Endothelial cell of umbilical vein (primary cell): ENCODE measurements at regions not wholly inside any gene's neighbourhood (a gene's known extent, or its start where the extent isn't known, plus 50 kb on each side); places are given as distances from the start of the nearest gene placed in this dataset.

ENCODE experiments used
- BruUV-seq: library from RNA; stranded (reverse); fragments of 400-500 nt; replicated peaks from 2 replicates; lab custom pipeline; 2021; lab: Mats Ljungman, UMichigan
- CTCF ChIA-PET: fragments of 300-600, 350-600 bp; sonication (Branson Sonifier 250); formaldehyde crosslinking; loops from one replicate; lab custom pipeline; 2021; ENCODE audit warnings: antibody characterized with exemption, inconsistent platforms; lab: Charles Lee
- POLR2A ChIA-PET: fragments of 300-600, 350-600 bp; sonication (Branson Sonifier 250); formaldehyde crosslinking; loops from one replicate; lab custom pipeline; 2021; ENCODE audit warnings: antibody characterized with exemption, inconsistent platforms; lab: Charles Lee
- DNase-seq: peaks from one replicate; pipeline ENCODE4 v3.0.0-alpha.2; 2011; ENCODE audit warnings: low read depth, low spot score
- FAIRE-seq: peaks from 2 replicates; lab custom pipeline; 2011; peaks lifted over from hg19 to GRCh38; lab: Jason Lieb, UNC
- H2AFZ ChIP-seq: 2 replicates; pipeline ENCODE4 v1.6.0; 2012; ENCODE audit warnings: low read depth, low read length, control low read depth, inconsistent platforms
- H3K27ac ChIP-seq: 2 replicates; pipeline ENCODE4 v1.5.1; 2011; ENCODE audit warnings: low read depth, mild to moderate bottlenecking, control low read depth, low read length, moderate library complexity; ENCODE audit not compliant: insufficient read depth
- H3K27me3 ChIP-seq, 2 experiments: 2 replicates each; pipeline versions ENCODE4 v1.6.0 to v1.6.1; 2011; ENCODE audit warnings: low read length in 2 of 2, mixed read lengths in 1 of 2; ENCODE audit not compliant: control insufficient read depth in 2 of 2, insufficient read depth in 2 of 2
- H3K36me3 ChIP-seq, 2 experiments: 2 replicates in 1 of 2; 3 replicates in 1 of 2; pipeline ENCODE4 v1.5.1; 2011; ENCODE audit warnings: low read length in 2 of 2, mild to moderate bottlenecking in 1 of 2, moderate library complexity in 1 of 2; ENCODE audit not compliant: control insufficient read depth in 2 of 2, insufficient read depth in 2 of 2; ENCODE audit errors: extremely low read depth in 1 of 2
- H3K4me1 ChIP-seq: 3 replicates; pipeline ENCODE4 v1.5.1; 2011; ENCODE audit warnings: mild to moderate bottlenecking, low read length; ENCODE audit not compliant: control insufficient read depth, insufficient read depth; ENCODE audit errors: extremely low read depth
- H3K4me2 ChIP-seq: 2 replicates; pipeline ENCODE4 v1.6.1; 2011; ENCODE audit warnings: low read length, control low read depth, mixed read lengths; ENCODE audit not compliant: insufficient read depth
- H3K4me3 ChIP-seq, 3 experiments: fragments of 200-600 bp in 1 of 3; sonication (generic), shearing (Covaris generic) in 1 of 3; replicated peaks in 1 of 3; 2 replicates each; pipeline ENCODE4 v1.5.1; 2011 to 2016; ENCODE audit warnings: control low read depth in 3 of 3, low read length in 3 of 3, mild to moderate bottlenecking in 2 of 3, inconsistent platforms in 1 of 3, low read depth in 1 of 3, moderate library complexity in 1 of 3; ENCODE audit not compliant: insufficient read depth in 1 of 3
- H3K79me2 ChIP-seq: 2 replicates; pipeline ENCODE4 v1.6.0; 2012; ENCODE audit warnings: low read length, inconsistent platforms; ENCODE audit not compliant: control insufficient read depth, insufficient read depth
- H3K9ac ChIP-seq: replicated peaks from 2 replicates; pipeline ENCODE3; 2011; ENCODE audit warnings: low read length, control low read depth; ENCODE audit not compliant: insufficient read depth; ENCODE audit errors: extremely low read depth
- H3K9me1 ChIP-seq: replicated peaks from 3 replicates; pipeline ENCODE4 v1.6.0; 2011; ENCODE audit warnings: mild to moderate bottlenecking, low read length; ENCODE audit not compliant: control insufficient read depth, insufficient read depth; ENCODE audit errors: extremely low read depth
- H3K9me3 ChIP-seq: replicated peaks from 2 replicates; pipeline ENCODE4 v1.5.1; 2012; ENCODE audit warnings: low read length, inconsistent platforms; ENCODE audit not compliant: control insufficient read depth, insufficient read depth
- H4K20me1 ChIP-seq: replicated peaks from 2 replicates; pipeline ENCODE3; 2011; ENCODE audit warnings: mild to moderate bottlenecking, low read length; ENCODE audit not compliant: control insufficient read depth, insufficient read depth; ENCODE audit errors: extremely low read depth
- EZH2 ChIP-seq: IDR thresholded peaks from 2 replicates; pipeline ENCODE4 v1.6.1; 2012; ENCODE audit warnings: borderline replicate concordance, low read depth, mild to moderate bottlenecking, moderate library complexity, low read length, inconsistent platforms; ENCODE audit not compliant: severe bottlenecking
- FOS ChIP-seq: IDR thresholded peaks from 2 replicates; pipeline ENCODE4 v1.6.1; 2011; ENCODE audit warnings: mild to moderate bottlenecking, low read length, moderate library complexity, borderline replicate concordance; ENCODE audit not compliant: insufficient read depth
- GATA2 ChIP-seq: IDR thresholded peaks from 2 replicates; pipeline ENCODE4 v1.7.0; 2011; ENCODE audit warnings: low read depth, mild to moderate bottlenecking, moderate library complexity, mixed read lengths, low read length; ENCODE audit not compliant: insufficient read length, insufficient read depth
- JUN ChIP-seq: IDR thresholded peaks from 2 replicates; pipeline ENCODE4 v1.6.1; 2011; ENCODE audit warnings: borderline replicate concordance, low read depth; ENCODE audit not compliant: insufficient read length, insufficient read depth
- MYC ChIP-seq: IDR thresholded peaks from one replicate; pipeline ENCODE4 v1.6.1; 2011; ENCODE audit warnings: mild to moderate bottlenecking, low read depth, low read length
- POLR2A ChIP-seq: IDR thresholded peaks from 2 replicates; pipeline ENCODE4 v1.6.1; 2012; ENCODE audit warnings: low read depth, mild to moderate bottlenecking, control low read depth, low read length
- POLR2AphosphoS5 ChIP-seq: IDR thresholded peaks from 2 replicates; pipeline ENCODE4 v1.6.1; 2012; ENCODE audit warnings: low read depth, mild to moderate bottlenecking, control low read depth, low read length, moderate library complexity; ENCODE audit not compliant: insufficient read depth
- dilution Hi-C: fragments of 300-500 bp; cut with MboI; formaldehyde crosslinking; loops from one replicate; pipeline ENCODE4 v1.15.0; 2019; ENCODE audit warnings: low sequenced_read_pairs; ENCODE audit not compliant: extremely low pct_ligation_motif_present
- intact Hi-C: fragments of 100-400 bp; cut with micrococcal nuclease; formaldehyde crosslinking; loops from one replicate; pipeline ENCODE4 v1.10.0; 2022
- TF ChIP-seq, protein P1 (sequence below): IDR thresholded peaks from 2 replicates; pipeline ENCODE4 v1.6.1; 2011; ENCODE audit not compliant: insufficient read depth, insufficient read length
- TF ChIP-seq, protein P2 (sequence below), 2 donors: IDR thresholded peaks; 1 replicate in 1 of 2; 2 replicates in 1 of 2; pipeline ENCODE4 v1.5.1; 2011; ENCODE audit warnings: low read length in 2 of 2, mild to moderate bottlenecking in 2 of 2, moderate library complexity in 2 of 2, control low read depth in 1 of 2, inconsistent platforms in 1 of 2, low read depth in 1 of 2; ENCODE audit not compliant: insufficient read depth in 1 of 2; ENCODE audit errors: extremely low read depth in 1 of 2

- H3K9me1 ChIP-seq, result no peaks in the 10 kb centered on the region
- H2AFZ ChIP-seq, result no peak overlapping the region
- intact Hi-C loops, result no loop called here
- H3K27ac ChIP-seq, result no peak overlapping the region
- no peak for DNase-seq
- H3K36me3 ChIP-seq, result no peaks in the 10 kb centered on the region
- H3K9me3 ChIP-seq, result peaks cover 2% of the 10 kb centered on the region
- CTCF ChIA-PET, result no interaction called here
- FAIRE-seq, result no peak
- dilution Hi-C loops, result no loop called here
- no peaks in the 10 kb centered on the region for H3K27me3 ChIP-seq
- no peak overlapping the region for H3K9ac ChIP-seq
- POLR2A ChIA-PET, result no interaction called here
- no peak overlapping the region for H3K4me3 ChIP-seq
- H4K20me1 ChIP-seq, result no peaks in the 10 kb centered on the region
- BruUV-seq, result no TSS peak
- H3K4me1 ChIP-seq, result no peaks in the 10 kb centered on the region
- no peak overlapping the region for H3K4me2 ChIP-seq
- no peak for TF ChIP-seq JUN
- TF ChIP-seq, protein P1, sequence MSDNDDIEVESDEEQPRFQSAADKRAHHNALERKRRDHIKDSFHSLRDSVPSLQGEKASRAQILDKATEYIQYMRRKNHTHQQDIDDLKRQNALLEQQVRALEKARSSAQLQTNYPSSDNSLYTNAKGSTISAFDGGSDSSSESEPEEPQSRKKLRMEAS, result no peak
- TF ChIP-seq, protein P2, sequence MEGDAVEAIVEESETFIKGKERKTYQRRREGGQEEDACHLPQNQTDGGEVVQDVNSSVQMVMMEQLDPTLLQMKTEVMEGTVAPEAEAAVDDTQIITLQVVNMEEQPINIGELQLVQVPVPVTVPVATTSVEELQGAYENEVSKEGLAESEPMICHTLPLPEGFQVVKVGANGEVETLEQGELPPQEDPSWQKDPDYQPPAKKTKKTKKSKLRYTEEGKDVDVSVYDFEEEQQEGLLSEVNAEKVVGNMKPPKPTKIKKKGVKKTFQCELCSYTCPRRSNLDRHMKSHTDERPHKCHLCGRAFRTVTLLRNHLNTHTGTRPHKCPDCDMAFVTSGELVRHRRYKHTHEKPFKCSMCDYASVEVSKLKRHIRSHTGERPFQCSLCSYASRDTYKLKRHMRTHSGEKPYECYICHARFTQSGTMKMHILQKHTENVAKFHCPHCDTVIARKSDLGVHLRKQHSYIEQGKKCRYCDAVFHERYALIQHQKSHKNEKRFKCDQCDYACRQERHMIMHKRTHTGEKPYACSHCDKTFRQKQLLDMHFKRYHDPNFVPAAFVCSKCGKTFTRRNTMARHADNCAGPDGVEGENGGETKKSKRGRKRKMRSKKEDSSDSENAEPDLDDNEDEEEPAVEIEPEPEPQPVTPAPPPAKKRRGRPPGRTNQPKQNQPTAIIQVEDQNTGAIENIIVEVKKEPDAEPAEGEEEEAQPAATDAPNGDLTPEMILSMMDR (IDR thresholded peaks at IDR 0.05; ENCODE audit: extremely low read depth in 1 of 2, insufficient read depth in 1 of 2, low read depth in 1 of 2, low read length in 2 of 2), result no peak
- no peak for TF ChIP-seq GATA2
- no peak for TF ChIP-seq FOS
- TF ChIP-seq MYC, result no peak
- no peak for TF ChIP-seq EZH2
- no peak for TF ChIP-seq POLR2AphosphoS5
- TF ChIP-seq POLR2A, result no peak
- no peaks in the 10 kb centered on the region for H3K79me2 ChIP-seq
These were observed 898.2 kb upstream of the USP15 start for GRCh38 chr12:61362037-61362436.
